Suppressor macrophage treated with lipopolysaccharide for 1 hour (primary cell): ENCODE measurements at regions not wholly inside any gene's neighbourhood (a gene's known extent, or its start where the extent isn't known, plus 50 kb on each side); places are given as distances from the start of the nearest gene placed in this dataset.

Source experiments
- DNase-seq, 3 donors: peaks; one replicate each; pipeline ENCODE4 v3.0.0-alpha.2; 2020 to 2022

DNA sequence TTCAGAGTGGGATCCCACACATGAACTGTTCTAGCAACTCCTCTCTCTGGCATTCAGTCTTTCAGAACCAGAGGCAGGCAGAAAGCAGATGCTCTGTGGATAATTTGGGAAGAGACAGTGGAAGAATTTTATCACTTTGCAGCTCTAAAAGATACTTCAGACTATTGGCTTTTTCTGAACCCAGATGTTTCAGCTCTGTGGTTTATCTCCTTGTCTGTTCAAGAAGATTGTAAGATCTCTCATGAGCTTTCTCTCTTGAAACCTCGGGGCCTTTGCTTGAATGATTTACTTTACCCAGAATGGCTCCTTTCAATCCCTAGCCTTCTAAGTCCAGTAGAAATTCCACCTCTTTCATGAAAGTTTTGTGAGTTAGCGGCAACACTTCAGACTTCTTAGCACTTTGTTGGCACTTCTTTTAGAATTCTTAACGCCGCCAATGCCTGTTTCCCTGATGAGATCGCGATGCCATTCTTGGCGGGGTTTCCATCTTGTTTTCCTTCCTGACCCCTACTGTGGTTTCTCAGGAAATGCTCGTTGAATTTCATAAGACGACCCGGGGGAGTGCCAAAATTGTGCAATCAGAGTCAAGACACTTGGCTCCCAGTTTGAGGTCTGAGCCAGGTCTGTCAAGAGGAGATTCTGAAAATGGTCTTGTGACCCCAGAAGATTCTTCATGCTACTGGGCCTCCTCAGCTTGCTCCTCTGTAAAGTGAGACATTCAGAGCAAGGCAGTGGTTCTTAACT is 107.0 kb upstream of the PRICKLE1 start:
- DNase-seq = peak; percentile 35 to 86 (median 39)

DNA sequence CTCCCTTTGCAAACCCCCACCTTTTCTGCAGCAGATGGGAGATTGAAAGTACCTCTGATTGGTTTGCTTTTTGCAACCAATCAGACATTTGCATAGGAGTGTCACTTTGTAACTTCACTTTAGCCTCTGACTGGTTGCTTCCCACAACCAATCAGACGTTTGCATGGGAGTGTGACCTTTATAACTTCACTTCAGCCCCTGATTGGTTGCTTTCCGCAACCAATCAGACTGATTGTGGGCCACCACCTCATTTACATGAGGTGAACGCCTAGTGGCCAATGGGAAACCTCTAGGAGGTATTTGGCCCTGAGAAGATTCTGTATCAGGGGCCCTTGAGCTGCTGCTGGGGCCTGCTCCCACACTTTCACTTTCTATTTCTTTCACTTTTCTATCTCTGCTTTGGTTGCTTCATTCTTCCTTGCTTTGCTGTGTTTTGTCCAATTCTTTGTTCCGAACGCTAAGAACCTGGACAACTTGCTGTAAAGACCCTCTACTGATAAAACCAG is 106.0 kb upstream of the PRICKLE1 start:
- DNase-seq = no peak

DNA sequence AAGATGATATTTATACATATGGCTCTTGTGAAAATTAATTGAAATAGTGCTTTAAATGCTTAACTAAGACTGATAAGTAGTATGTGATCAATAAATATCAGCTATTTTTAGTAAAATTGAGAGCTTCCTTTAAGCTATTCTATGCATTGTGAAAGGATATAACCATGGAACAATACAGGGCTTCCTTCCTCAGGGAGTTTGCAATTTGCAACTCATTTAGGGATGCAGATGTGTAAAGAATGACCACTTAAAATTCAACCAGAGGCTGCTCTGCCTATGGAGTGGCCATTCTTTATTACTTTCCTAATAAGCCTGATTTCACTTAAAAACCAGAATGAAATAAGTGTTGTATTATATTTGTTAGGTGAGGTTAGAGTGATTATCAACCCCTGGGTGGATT is 103.2 kb upstream of the PRICKLE1 start:
- no peak for DNase-seq

DNA sequence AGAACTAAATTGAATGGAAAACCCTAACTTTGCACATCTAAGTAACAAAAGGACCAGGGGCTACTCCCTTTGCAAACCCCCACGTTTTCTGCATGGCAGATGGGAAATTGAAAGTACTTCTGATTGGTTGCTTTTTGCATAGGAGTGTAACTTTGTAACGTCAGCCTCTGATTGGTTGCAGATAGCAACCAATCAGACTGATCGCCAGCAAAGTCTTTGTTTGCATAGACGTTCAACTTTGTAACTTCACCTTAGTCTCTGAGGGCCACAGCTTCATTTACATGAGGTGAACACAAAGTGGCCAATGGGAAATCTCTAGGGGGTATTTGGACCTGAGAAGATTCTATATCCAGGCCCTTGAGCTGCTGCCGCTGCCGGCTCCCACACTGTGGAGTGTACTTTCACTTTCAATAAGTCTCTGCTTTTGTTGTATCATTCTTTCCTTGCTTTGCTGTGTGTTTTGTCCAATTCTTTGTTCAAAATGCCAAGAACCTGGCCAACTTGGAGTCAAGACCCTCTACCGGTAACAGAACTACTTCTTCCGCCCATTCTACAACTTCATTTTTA is 102.5 kb upstream of the PRICKLE1 start:
- no peak for DNase-seq

DNA sequence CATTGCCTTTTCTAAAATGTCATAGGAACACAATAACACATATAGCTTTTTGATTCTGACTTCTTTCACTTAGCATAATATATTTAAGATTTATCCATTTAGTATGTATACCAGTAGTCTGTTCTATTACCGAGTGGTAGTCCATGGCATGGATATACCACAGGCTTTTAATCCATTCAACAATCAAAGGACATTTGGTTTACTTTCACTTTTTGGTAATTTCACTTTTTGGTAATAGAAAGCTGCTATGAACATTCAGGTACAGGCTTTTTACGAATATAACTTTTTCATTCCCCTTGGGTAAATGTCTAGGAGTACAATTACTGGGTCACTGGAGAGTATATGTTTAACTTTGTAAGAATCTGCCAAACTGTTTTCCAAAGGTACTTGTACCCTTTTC is 100.7 kb upstream of the PRICKLE1 start:
- no peak for DNase-seq

DNA sequence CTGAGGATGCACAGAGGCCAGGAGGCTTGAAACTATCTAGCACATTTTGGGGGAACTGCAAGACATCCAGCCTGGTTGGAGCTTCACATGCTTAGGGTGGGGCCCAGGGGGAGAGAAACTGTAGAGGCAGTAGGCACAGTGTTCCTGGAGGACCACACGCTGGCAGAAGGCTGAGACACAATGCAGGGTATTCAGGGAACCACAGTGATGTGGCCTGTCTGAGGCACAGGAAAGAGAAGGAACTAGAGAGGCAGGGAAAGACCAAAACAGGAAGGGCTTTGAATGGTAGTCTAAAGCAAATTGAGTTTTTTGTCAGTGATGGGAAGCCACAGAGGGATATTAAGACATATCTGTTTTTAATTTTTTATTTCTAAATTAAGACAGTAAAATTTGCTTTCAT is 100.2 kb upstream of the PRICKLE1 start:
- DNase-seq = no peak

DNA sequence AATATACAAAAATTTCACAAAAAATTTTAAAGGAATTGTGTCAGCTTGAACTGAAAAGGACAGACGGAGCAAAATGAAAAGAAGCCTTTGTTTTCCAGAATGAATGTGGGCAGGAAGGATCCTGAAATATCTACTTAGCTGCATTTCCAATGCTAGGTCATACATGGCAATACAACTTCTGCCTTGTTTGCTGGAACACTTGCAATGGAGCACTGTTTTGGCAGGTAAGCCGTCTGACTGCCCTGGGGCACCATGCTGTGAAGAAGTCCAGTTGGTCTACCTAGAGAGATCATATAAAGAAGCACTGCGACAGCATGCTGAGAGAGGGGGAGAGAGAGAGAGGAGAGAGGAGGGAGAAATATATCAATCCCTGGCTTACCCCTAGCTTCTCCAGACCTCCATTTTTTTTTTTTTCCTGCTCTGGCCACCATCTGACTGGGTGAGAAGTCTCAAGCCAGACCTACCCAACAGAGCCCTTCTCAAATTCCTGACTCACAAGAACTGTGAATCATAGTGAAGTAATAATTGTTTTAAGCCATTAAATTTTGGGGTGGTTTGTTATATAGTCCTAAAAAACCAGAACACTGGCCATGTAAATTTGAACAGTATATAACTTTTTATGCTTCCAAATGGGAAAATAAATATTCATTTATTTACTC is 97.1 kb upstream of the PRICKLE1 start:
- no peak for DNase-seq

DNA sequence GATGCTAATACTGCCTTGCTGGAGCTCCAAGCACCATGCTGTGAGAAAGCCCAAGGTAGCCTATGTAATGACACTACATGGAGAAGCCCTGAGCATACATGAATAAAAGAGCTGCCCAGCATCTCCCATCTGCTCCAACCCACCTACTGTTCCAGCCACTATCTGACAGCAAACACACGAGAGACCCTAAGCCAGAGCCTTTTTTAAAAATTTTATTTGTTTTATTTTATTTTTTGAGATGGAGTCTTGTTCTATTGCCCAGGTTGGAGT is 95.2 kb upstream of the PRICKLE1 start:
- no peak for DNase-seq

DNA sequence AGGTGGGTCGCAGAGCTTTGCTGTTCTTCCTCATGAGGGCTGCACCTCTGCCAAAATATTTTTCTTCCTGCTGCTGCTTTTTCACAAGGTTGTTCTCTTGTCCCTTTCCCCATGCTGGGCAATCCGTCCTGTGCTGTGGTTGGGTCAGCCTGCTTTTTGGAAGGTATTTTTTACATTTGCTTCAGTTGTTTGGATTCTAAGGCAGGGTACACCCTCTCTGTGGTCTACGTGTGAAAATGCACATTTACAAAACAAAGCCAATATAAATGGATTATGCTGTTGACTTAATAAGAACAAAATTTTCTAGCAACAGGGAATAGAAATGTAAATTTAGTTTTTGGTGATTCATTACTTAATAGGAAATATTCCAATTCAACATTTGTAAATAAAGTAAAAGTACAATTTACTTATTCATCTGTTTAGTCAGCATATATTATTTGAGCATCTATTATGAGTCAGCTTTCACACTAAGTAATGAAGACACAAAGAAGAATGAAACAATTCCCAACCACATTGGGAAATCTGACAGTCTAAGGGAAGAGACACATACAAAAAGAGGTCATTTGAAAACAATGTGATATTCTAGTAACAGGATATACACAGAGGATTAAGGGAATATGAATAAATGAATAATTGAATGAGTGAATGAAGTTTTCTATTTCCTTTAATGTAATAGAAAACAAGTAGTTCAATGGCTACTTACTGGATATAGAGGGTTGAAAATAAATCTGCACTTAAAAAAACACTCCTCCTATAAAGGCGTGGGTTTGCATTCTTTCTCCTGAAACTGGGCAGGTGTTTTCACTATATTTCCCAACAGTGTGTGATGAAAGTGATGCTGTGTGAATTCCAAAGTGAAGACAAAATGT is 94.6 kb upstream of the PRICKLE1 start:
- no peak for DNase-seq

DNA sequence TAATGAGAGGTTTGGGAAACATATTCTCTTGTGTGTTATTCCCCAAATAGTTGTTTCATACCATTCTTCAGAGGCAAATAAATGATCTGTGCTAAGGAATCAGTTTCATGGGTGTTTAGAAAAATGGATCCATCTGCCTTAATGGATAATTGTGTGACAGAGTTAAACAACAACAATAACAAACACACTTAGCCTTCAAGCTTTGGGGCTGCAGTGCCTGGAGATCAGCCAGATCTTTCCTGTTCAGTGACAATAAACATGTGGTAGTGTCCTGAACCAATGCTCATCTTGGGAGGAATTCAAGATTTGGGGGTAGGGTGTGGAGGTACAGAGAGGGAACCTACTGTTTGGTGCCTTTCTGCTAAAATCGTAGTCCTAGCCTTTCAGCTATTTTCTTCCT is 93.7 kb upstream of the PRICKLE1 start:
- DNase-seq = no peak

DNA sequence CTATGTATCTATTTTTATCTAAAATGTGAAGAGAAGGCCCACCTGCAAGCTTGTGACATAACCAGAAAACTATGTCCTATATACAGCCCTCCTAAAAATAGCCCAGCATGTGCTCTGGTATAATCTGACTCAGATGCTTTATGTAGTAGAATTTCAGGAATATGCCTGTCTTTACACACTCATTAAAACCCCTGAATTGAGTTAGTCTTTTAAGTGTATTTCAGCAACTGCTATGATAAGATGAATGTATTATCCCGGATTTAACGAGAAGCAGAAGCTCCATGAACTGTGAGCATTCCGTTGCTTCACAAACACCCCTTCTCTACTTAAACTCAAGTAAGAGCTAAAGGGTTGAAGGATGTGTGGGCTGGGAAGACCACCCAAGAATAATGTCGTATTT is 89.9 kb upstream of the PRICKLE1 start:
- DNase-seq = no peak

DNA sequence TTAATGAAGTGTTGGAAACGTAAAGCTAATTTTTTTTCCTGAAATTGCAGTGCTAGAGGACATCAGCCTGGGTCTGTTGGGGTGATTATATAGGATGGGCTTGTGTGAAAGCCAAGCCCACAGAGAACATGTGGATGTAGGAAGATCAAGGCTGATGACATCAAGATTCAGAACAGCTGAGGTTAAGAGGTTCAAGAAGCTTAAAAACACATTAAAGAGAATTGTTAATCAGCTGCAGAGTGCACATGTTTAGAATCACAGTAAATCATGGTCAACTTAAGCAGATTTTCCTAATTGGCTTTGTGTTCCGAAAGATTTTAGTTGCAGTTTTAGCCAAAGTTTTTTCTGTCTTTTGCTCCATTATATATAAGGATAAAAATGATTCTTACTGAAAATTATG is 87.9 kb upstream of the PRICKLE1 start:
- no peak for DNase-seq

DNA sequence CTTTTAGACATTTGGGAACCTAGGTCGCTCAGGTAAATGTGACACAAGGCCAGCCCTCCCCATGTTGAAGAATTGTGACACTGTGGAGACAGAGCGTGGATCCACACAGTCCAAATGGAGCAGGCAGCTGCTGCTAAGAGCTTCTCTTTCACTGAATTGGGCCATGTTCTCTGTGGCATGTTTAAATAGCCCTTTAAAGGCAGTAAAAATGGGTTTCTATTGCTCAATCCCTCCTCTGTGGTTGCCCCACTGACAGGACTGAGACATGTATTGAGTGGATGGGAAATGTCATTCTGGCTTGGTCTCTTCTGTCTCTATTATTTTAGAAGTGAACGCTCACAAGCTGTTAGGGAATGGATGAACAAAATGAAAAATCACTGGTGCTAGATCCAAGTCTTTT is 84.0 kb upstream of the PRICKLE1 start:
- DNase-seq = no peak

DNA sequence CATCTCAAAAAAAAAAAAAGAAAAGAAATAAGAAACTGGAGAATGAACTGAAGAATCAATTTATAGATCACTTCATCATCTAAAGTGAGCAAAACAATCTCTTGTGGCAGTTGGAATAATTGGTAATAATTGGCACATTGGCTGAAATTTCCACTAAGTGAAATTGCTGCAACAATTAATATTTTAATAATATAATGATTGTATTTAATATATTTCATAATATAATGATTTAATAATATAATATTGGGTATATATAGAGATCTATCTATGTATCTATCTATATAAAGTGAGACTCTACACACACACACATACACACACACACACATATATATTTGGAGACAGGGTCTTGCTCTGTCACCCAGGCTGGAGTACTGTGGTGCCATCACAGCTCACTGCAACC is 81.2 kb upstream of the PRICKLE1 start:
- DNase-seq = no peak

DNA sequence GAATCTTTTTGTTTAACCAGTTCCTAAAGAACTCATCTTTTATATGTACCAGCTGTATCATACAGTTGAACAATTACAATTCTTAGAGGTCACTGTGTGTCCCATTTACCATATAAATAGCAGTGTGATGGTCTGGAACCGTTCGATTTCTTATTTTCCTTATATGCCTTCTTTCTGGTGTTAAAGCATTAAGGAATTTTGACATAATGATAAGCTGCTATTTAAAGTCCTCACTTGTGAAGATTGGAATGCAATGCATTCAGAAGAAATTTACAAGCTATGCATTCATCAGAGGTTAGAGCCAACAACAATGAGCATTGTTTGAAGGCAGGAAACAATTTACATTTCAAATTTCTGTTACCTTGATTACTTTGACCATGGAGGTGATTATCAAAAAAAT is 80.0 kb upstream of the PRICKLE1 start:
- no peak for DNase-seq

DNA sequence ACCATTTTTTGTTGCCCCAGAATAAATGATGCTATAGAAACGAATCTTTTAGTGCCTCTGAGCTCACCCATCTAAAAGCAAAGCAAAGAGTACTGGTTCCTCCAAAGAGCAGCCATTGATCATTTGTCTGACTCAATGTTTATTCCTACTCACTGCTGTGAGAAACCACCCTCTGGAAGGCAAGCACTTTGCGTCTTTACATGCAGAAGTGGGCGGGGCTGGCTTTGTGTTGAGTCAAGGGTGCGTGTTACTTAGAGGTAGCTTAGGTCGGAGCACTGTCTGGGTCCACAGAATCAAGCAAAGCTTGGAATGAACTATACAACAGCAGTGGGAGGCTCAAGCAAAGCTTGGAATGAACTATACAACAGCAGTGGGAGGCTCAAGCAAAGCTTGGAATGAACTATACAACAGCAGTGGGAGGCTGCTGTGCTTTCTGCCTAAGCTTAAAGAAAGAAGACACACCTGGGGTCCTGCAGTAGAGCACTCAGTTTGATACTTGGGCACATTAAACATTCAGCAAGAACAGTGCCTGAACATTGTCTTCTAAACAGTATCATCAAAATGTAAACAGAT is 77.2 kb upstream of the PRICKLE1 start:
- no peak for DNase-seq

DNA sequence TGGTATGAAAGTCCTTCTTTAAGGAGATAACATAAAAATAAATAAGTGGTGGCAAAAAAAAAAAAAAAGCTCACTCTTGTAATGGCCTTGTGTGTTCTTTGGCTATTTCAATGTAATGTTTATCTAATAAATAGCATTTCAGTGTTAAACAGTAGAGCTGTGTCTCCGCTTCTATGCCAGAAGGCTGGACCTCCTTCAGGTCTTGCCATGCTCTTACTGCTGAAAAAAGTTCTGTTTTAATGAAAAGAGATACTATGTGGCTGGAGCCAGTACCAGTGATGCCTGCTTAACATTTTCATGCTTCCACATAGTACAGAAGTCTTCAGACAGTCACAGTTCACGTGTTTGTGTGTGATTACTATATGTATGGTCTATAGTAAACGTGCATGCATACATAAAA is 74.1 kb upstream of the PRICKLE1 start:
- no peak for DNase-seq

DNA sequence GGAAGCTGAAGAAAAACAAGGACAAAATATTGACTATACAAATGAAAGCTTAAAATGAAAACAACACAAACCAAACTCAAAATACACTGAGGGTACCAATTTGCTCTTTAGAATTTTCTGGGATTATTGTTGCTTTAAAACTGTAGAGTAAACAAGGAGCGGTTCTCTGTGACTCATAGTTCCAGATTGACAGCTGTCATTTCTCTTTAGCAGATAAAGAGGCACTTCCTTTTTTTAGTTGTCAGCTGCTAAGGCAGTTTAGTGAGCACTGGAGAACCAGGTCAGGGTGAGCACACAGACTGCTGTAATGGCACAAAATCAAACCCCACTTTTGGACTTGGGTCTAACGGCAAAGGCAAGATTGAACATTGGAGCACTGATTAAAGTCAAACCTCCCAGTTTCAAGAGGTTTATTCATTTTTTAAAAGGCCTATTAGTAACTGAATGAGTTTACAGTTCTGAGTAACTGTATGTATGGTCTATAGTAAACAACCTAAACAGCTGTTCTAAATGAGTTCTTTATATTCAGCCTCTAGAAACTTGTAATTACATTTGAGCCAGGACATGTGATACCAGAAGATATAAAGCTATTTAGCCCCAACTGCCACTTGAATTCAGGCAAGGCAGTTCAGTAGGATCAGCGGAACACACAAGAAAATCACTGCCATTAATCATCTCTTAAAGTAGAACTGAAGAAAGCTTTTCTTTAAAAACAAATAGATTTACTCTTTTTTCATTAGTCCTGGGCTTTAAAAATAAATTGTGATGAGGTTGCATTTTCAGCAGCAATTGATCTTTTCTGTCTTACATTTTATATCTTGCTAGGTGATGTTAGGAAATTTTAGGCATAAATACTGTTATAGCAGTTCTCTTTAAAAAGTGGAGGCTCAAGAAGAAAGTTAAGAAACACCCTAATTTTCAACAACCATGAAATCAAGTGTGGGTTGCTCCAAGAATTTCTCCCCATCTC is 71.7 kb upstream of the PRICKLE1 start:
- no peak for DNase-seq

DNA sequence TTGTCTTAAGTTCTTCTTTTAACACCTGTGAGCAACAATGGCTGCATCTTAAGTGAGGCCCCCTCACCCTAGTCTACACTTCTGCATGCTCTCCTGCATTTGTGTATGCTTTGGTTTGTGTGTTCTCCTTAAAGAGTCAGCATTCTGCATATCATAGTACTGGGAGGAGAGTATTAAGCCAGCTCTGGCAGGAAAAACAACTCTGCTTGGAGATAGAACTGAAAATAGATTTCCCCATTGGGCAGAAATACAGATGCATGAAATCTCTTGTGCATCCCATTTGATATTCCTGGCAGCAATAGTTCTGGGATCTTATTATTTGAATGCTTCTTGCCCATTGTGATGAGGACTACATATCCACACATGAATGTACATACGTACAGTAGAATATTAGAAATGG is 70.6 kb upstream of the PRICKLE1 start:
- DNase-seq = no peak

DNA sequence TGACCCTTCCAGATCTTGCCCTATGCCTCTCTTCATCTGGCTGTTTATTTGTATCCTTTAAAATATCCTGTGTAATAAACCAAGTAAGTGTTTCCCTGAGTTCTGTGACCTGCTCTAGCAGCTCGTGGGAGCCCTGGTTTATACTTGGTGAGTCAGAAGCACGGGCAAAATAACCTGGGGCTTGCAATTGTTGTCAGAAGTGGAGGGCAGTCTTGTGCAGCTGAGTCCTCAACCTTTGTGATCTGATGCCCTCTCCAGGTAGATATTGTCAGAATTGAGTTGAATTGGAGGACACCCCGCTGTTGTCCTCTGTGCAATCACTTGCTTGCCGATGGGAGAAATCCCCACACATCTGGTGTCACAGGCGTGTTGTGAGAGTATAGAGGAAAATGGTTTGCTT is 62.5 kb upstream of the PRICKLE1 start:
- no peak for DNase-seq

DNA sequence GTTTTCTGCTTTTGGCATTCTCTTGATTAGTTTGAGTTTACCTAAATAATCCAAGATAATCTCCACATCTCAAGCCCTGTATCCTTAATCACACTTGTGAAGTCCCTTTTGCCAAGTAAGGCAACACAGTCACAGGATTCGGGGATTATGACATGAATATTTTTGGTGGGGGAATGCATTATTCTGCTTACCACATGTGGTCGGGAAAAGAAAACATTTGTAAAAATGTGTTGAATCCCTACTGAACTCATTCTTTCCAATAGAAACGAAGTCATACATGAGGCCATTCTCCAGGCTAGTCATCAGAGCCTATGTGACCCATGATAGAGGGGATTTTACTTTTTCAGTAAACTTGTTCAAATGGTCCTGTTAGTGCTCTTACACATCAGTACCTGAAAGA is 58.5 kb upstream of the PRICKLE1 start:
- DNase-seq = no peak
